Stimulated activated naive CD8-positive, alpha-beta T cell treated with anti-CD3 and anti-CD28 coated beads, Interleukin-15, amount 100 ng/mL, for 72 hours (primary cell): ENCODE measurements at regions not wholly inside any gene's neighbourhood (a gene's known extent, or its start where the extent isn't known, plus 50 kb on each side); places are given as distances from the start of the nearest gene placed in this dataset.

Experiments used
- ATAC-seq: fragments of 150-1000 bp; cut with Tn5 transposase; 2 replicates; pipeline ENCODE4 v1.10.0; 2021; ENCODE audit warnings: mild to moderate bottlenecking, moderate library complexity
- DNase-seq, 2 donors: peaks; one replicate each; pipeline ENCODE4 v3.0.0; 2021 to 2022
- H3K27ac Mint-ChIP-seq, 2 donors: one replicate each; pipeline ENCODE4 v1.8.0; 2022; ENCODE audit warnings: mild to moderate bottlenecking in 2 of 2, mixed read lengths in 2 of 2, moderate library complexity in 2 of 2
- H3K27me3 Mint-ChIP-seq: one replicate; pipeline ENCODE4 v1.8.0; 2022; ENCODE audit warnings: mixed read lengths
- H3K4me1 Mint-ChIP-seq: one replicate; pipeline ENCODE4 v1.8.0; 2022; ENCODE audit warnings: mild to moderate bottlenecking, mixed read lengths
- H3K4me3 Mint-ChIP-seq, 2 donors: one replicate each; pipeline ENCODE4 v1.8.0; 2022; ENCODE audit warnings: mild to moderate bottlenecking in 2 of 2, mixed read lengths in 2 of 2, moderate library complexity in 1 of 2
- H3K9me3 Mint-ChIP-seq, 2 donors: one replicate each; pipeline ENCODE4 v1.8.0; 2022; ENCODE audit warnings: mixed read lengths in 2 of 2

DNA sequence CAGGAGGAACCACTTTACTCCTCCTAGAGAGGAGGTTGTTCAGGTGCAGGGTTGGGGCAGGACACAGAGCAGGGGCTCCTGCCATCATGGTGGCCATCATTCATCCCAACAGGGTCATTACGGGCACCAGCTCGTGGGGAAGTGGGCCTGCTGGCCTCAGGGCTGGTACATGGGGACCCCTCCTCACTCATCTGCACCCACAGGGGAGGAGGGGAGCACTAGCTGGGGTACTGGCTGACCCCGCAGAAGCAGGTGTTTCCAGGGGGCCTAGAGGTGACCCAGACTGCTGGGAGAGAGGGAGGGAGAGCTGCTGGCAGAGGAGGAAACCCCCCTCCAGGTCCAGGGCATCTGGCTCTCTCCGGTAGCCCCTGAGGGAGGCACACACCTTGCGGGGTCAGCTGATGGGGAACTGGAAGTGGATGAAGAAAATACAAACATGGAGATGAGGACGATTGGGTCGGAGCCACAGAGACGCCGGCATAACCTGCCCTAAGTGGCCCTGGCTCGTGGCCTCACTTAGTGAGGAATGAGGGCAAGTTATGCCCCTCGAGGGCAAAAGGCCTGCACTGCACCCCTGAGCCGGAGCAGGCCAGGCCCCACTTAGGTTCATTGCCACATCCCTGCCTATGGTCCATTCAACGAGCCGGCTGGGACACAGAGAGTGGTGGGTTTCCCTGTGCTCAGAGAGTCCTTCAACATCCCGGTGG is 76.2 kb downstream of the SOX1 start:
- H3K27me3 Mint-ChIP-seq: no peaks in the 10 kb centered on the region
- ATAC-seq: no peak
- no peaks in the 10 kb centered on the region for H3K4me1 Mint-ChIP-seq
- no peak overlapping the region for H3K27ac Mint-ChIP-seq
- no peak for DNase-seq
- H3K4me3 Mint-ChIP-seq: no peak overlapping the region
- H3K9me3 Mint-ChIP-seq: peaks cover 0 to 21% of the 10 kb centered on the region in 2 donors

DNA sequence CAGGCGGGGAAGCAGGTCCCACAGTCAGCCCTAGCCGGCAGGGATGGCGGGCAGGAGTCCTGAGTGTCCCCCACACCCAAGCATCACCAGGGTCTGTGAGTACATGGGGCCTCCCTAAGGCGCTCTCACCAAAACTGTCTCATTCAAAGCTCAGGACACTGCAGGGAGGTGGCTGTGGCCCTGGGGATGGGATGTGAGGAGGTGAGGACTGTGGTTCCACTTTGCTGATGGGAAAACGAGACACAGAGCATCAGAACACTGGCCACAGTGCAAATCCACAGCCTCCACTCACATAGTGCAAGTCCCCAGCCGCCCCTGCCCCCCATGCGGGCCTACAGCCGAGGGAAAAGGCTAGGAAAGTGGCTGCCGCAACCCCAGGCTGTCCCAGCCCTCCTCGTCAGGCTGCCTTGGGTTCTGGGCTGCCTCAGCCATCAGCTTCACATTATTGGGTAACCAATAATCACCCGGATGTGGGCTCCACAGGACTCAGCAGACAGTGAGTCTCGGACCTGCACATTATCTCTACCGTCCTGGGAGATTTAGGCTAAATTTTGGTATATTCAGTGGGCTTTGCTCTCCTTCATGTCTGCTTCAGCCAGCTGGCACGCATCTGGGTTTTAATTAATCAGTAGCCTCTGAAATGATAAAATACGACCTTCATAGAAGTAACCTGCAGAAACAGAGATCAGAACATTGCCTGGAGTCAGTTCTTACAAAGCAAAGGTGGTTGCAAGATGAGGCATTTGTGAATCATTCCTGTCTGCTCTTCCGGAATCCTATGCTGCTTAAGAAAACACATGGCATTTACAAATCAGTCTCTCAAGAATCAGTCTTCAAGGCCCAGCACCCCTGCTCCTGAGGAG is 77.0 kb downstream of the SOX1 start:
- Mint-ChIP-seq H3K27ac (peak overlapping the region in 1 of 2 donors; percentile 34), H3K27me3 (no peaks in the 10 kb centered on the region), H3K4me3 (no peak overlapping the region), H3K4me1 (no peaks in the 10 kb centered on the region), H3K9me3 (peaks cover 0 to 29% of the 10 kb centered on the region in 2 donors)
- ATAC-seq: no peak
- DNase-seq: no peak

DNA sequence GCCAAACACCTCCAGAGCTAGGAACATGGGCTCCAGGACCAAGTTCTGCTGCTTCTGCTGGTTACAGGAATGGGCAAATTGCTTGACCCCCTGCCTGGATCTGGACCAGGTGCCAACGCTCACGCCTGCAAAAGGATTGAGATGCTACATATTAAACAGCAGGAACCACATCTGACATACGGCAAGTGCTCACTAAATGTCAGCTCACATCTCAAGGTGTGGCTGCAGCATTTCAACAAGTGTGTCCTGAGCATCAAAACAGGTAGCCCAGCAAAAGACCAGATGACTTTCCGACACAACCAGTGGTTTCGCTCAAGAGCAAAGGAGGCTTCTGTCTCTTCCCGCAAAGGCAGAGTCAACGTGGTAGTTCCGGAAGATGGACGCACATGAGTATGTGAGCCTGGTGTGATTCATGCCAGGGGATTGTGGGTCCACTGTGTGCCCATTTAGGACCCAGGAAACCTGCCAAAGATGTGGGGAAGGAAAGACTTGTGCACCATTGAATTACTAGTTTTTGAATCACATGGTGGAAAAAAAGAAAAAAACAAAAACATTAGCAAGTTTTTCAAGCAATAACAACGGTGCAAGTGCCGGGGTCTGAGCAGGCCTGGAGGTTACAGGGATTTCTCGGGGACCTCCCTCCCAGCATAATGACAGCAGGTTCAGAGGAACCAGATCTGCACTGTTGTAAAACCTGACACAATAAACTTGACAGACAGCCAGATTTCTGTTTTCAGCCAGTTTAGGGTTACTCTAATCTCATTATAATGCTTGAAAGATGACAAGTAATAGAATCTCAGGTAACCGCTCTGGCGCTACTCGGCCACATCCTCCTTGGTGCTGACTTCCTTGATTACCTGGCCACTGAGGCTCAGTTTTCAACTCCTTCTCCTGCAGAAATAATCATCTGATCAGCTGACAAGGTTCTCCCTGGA is 77.9 kb downstream of the SOX1 start:
- H3K27ac Mint-ChIP-seq: peak overlapping the region in 1 of 2 donors; percentile 34
- H3K4me3 Mint-ChIP-seq: no peak overlapping the region
- DNase-seq (no peak), ATAC-seq (no peak)
- no peaks in the 10 kb centered on the region for H3K4me1 Mint-ChIP-seq
- H3K9me3 Mint-ChIP-seq: peaks cover 0 to 32% of the 10 kb centered on the region in 2 donors
- H3K27me3 Mint-ChIP-seq: no peaks in the 10 kb centered on the region

DNA sequence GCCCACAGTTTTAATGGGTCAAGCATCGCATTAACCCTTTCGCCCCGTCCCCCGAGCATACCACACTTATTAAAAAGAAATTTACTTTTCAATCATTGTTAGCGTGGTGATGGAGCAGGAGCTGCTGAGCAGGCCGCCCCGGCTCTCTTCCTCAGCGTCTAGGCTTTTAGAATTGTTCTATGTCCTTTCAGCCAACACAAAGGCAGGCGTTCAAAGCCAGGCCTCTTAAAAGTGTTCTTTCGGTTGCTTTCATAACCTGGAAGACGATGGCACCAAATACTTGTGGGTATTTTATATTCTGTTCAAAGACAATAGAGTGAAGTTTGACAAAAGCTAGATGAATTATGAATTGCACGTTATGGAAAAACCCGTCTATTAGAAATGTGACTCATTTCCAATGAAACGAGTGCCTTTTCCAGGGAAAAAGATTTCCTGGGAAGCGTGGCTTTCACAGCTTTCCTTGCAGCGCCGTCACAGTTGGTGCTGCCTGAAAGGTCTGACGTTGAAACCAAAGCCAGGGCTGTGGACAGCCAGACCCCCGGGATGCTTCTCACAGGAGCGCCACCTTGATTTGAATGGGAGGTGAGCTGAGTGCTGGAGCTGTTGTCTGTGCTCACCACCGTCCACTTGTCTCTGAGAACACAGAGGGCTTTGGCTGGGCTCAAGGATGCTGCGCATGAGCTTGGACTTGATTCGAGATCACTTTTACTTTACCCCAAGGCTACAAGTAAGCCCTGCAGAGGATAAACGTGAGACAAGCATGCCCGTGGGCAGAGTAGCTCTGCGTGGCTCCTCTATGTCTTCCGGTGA is 78.8 kb downstream of the SOX1 start:
- H3K9me3 Mint-ChIP-seq: peaks cover 0 to 32% of the 10 kb centered on the region in 2 donors
- H3K27me3 Mint-ChIP-seq: no peaks in the 10 kb centered on the region
- H3K4me1 Mint-ChIP-seq: no peaks in the 10 kb centered on the region
- ATAC-seq (no peak), DNase-seq (no peak)
- no peak overlapping the region for H3K27ac Mint-ChIP-seq
- H3K4me3 Mint-ChIP-seq: no peak overlapping the region

DNA sequence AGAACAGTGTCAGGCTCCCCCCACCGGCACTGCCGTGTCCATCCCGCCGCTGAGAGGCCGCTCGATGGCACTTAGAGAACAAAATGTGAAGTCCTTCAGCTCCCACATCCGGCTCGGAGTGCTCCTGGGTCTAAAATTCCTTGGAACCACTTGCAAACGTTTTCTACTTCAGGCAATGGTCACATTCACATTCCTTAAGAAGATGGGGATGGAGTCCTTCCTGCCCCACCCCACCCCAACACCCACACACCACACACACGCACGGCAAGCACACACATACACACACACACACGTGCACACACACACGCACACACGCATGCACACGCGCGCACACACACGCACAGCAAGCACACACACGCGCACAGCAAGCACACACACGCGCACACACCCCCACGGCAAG is 83.4 kb downstream of the SOX1 start:
- H3K4me1 Mint-ChIP-seq: no peaks in the 10 kb centered on the region
- ATAC-seq (no peak), DNase-seq (no peak)
- peaks cover 7% of the 10 kb centered on the region for H3K27me3 Mint-ChIP-seq
- H3K27ac Mint-ChIP-seq: no peak overlapping the region
- H3K4me3 Mint-ChIP-seq: no peak overlapping the region
- peaks cover 0 to 32% of the 10 kb centered on the region in 2 donors for H3K9me3 Mint-ChIP-seq

DNA sequence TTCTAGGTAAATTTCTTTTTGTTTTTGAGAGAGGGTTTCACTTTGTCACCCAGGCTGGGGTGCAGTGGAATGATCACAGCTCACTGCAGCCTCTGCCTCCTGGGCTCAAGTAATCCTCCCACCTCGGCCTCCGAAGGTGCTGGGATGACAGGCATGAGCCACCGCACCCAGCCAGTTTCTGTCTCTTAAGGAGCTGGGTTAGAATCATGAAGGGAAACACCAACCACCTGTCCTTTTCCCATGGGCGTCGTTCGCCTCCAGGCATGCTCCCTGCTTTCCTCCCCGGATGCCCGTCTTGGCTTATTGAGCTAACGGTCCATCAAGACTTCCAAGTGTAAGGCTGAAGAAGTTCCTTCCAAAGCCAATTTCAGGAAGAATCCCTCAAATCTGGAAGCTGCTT is 85.9 kb downstream of the SOX1 start:
- H3K27me3 Mint-ChIP-seq: peaks cover 7% of the 10 kb centered on the region

DNA sequence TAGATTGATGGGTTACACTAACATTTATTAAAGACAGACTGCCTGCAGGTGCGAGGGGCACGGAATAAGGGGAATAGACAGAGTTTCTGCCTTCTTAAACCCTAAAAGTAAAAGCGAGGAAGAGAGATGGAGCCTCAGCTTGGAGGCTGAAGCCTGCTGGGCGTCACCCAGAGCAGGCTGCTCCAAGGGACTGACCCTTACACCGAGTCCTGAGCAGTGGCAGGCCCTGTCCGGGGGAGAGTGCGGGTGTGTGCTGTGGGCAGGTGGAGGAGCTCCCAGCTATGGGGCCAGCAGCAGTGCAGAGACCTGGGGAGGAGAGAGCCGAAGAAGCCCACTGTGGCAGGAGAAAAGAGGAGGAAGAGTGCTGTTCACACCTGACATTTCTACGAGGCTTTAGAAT is 86.4 kb downstream of the SOX1 start:
- H3K27me3 Mint-ChIP-seq: peaks cover 7% of the 10 kb centered on the region
- H3K4me1 Mint-ChIP-seq: no peaks in the 10 kb centered on the region
- no peak for DNase-seq
- no peak for ATAC-seq
- H3K4me3 Mint-ChIP-seq: no peak overlapping the region
- peaks cover 6 to 9% of the 10 kb centered on the region in 2 donors for H3K9me3 Mint-ChIP-seq
- H3K27ac Mint-ChIP-seq: no peak overlapping the region

More for the DNA sequence above, 85.9 kb downstream of the SOX1 start:
- no peak for ATAC-seq
- no peak overlapping the region for H3K27ac Mint-ChIP-seq
- H3K9me3 Mint-ChIP-seq: peaks cover 4 to 14% of the 10 kb centered on the region in 2 donors
- H3K4me1 Mint-ChIP-seq: no peaks in the 10 kb centered on the region
- no peak for DNase-seq
- no peak overlapping the region for H3K4me3 Mint-ChIP-seq

DNA sequence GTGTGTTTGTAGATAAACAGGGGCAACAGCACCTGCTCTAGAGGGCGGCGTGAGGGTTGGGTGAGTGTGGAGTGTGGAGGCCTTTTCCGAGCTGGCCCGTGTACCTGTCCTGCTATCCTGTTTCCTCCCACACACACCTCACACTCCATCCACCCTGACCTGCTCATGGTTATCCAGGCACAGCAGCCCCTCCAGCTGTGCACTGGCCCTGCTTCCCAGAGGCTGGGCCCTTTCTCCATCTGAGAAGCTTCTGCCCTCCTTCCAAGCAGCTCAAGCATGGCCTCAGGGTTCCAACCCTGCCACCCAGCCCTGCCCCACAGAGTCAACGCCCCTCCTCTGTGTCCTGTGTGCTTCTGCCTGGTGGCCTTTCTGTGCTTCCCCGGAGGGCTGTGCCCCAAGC is 86.9 kb downstream of the SOX1 start:
- Mint-ChIP-seq H3K9me3 (peaks cover 4 to 6% of the 10 kb centered on the region in 2 donors), H3K27me3 (peaks cover 12% of the 10 kb centered on the region), H3K27ac (peak overlapping the region in 1 of 2 donors; percentile 87), H3K4me3 (no peak overlapping the region), H3K4me1 (no peaks in the 10 kb centered on the region)
- DNase-seq: no peak
- no peak for ATAC-seq

DNA sequence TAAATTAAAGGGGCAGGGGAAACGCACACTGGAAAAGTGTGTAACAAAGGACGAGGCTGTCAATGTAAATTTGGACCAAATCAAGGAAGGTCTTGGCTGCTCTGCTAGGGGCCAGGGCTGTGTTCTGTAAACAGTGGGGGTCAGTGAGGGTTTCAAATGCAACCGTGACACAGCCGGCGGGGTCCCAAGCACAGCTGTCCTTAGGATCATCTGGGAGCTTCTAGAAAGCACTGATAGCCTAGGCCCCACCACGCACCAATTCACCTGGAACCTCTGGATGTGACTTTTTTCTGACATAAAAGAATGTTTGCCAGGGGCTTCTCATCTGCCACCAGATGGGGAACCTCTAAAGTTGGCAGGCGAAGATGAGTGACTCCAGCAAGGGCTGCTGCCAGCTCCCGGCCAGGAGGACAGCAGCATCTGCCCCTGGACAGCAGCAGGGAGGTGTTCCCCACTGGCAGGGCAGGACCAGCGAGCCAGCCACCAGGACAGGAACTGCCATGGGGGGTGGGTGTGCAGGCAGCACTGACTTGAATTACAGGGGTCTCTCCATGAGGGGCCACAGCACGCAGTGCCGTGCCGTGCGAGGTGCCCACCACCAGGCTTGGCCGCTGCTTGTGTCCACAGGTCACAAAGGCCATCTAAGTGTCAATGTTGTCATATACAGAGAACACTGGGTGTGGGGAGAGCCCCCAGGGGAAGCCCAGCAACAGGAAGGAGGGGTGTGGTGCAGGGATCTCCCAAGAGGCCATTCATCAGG is 87.5 kb downstream of the SOX1 start:
- Mint-ChIP-seq H3K4me1 (no peaks in the 10 kb centered on the region), H3K4me3 (no peak overlapping the region), H3K27me3 (peaks cover 17% of the 10 kb centered on the region), H3K27ac (peak overlapping the region in 1 of 2 donors; percentile 87), H3K9me3 (peaks cover 0 to 6% of the 10 kb centered on the region in 2 donors)
- DNase-seq (no peak), ATAC-seq (peak; percentile 18)

DNA sequence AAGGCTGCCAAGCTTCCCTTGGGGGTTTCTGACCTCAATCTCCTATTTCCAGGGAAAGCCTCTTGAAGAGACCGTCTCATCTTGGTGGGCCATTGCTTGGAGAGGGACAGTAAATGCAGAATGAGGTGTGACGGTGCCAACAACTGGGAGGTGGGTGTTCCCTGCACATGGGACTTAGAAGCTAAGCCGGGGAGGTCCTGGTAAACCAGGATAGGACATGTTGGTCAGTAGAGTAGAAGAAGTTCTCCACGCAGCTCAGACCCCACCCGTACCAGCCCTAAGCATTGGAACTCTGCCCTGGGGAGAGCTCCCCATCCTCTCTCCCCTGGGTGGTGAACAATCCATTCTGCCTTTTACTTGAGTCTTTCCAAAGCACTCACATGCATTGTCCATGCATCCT is 92.0 kb downstream of the SOX1 start:
- Mint-ChIP-seq H3K27ac (peak overlapping the region in 1 of 2 donors; percentile 43), H3K9me3 (peaks cover 0 to 6% of the 10 kb centered on the region in 2 donors), H3K4me1 (no peaks in the 10 kb centered on the region), H3K27me3 (peaks cover 57% of the 10 kb centered on the region), H3K4me3 (no peak overlapping the region)
- ATAC-seq (no peak), DNase-seq (no peak)

DNA sequence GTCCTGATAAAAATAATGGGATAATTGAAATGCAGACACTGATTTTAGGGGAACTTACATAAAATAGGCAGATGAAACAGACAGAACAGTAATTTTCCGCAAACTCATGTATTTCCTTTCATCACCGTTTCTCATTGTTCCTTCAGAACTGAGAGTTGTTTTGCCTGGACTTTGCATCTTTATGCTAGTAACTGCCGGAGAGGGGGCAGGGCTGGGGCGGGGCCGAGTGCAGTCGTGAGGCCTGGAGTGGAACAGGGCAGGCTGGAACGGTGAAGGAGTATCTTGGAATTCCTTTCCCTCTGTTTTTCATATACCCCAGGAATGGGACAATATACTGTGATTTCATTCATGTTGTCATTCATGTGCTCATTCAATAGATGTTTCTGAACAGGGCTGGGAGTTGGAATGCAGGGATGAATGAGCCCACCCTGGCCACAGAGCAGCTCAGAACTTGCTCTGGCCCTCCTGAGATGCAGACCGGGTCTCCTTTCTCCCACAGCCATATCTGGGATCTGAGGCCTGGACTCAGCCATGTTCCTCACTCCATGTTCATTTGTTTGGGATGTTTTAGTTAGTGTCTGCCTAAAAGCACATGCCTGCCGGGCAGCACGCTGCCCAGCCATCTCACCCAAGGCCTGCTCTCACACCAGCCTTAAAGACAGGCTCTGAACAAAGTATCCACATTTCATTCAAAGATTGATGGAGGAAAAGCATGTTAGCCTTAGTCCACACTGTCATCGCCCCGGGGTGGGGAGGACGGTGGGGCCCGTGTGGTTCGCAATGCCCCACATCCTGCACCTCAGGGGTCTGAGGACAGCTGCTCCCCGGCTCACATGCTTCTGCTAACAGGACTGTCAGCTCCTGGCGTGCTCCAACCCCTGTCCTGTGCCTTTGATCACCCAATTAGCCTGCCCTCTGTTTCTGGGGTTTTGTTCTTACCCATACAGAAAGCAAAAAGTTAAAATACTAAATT is 92.9 kb downstream of the SOX1 start:
- peak overlapping the region in 1 of 2 donors; percentile 14 for H3K27ac Mint-ChIP-seq
- peaks cover 56% of the 10 kb centered on the region for H3K27me3 Mint-ChIP-seq
- peaks cover 0 to 6% of the 10 kb centered on the region in 2 donors for H3K9me3 Mint-ChIP-seq
- H3K4me3 Mint-ChIP-seq: no peak overlapping the region
- ATAC-seq (no peak), DNase-seq (no peak)
- no peaks in the 10 kb centered on the region for H3K4me1 Mint-ChIP-seq

DNA sequence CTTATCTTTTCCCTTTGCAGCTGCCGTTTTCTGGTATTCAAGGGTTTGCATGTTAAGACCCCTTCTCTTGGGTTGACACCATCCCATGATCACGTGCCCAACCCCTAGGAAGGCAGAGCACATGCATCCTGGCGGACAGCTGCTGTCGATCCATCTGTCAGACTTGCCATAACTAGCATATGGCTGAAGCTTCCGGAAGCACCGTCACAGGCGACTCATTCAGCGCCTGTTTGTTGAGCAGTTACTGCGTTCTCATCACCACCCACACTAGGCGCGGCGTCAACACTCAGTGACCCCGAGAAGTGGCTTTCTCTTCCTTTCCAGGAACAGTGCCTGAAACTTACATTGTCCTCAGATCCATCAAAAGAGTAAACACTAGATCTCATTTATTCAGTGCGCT is 93.6 kb downstream of the SOX1 start:
- Mint-ChIP-seq H3K27ac (no peak overlapping the region), H3K4me1 (no peaks in the 10 kb centered on the region), H3K4me3 (no peak overlapping the region), H3K27me3 (peaks cover 60% of the 10 kb centered on the region), H3K9me3 (peaks cover 0 to 6% of the 10 kb centered on the region in 2 donors)
- ATAC-seq (no peak), DNase-seq (no peak)
